ENCODE measurements at regions not wholly inside any gene's neighbourhood (a gene's known extent, or its start where the extent isn't known, plus 50 kb on each side); places are given as distances from the start of the nearest gene placed in this dataset.

- no peak for DNase-seq (ENCODE audit: extremely low spot score)
- CTCF ChIA-PET: no interaction called here
- TF ChIP-seq CTCF (IDR thresholded peaks at IDR 0.05; ENCODE audit: control extremely low read depth, extremely low read depth, low read depth, missing control alignments): no peak
- POLR2A ChIA-PET: no interaction called here
Measured at GRCh38 chr14:98156411-98156810, 1115.6 kb downstream of the BCL11B start.

GRCh38 chr14:98160901-98161300 lies 1111.1 kb downstream of the BCL11B start:
- POLR2A ChIA-PET: no interaction called here

GRCh38 chr14:98161356-98161755 lies 1110.6 kb downstream of the BCL11B start:
- ChIA-PET CTCF (no interaction called here), POLR2A (no interaction called here)
- TF ChIP-seq CTCF (IDR thresholded peaks at IDR 0.05; ENCODE audit: control extremely low read depth, extremely low read depth, low read depth, missing control alignments): no peak
- no peak for DNase-seq (ENCODE audit: extremely low spot score)

More at GRCh38 chr14:98160901-98161300, 1111.1 kb downstream of the BCL11B start:
- CTCF ChIA-PET: no interaction called here
- DNase-seq (ENCODE audit: extremely low spot score): no peak
- TF ChIP-seq CTCF (IDR thresholded peaks at IDR 0.05; ENCODE audit: control extremely low read depth, extremely low read depth, low read depth, missing control alignments): no peak

GRCh38 chr14:98162856-98163805 lies 1108.9 kb downstream of the BCL11B start:
- POLR2A ChIA-PET: no interaction called here
- CTCF ChIA-PET: no interaction called here
- DNase-seq (ENCODE audit: extremely low spot score): no peak
- TF ChIP-seq CTCF (IDR thresholded peaks at IDR 0.05; ENCODE audit: control extremely low read depth, extremely low read depth, low read depth, missing control alignments): no peak

- DNase-seq (ENCODE audit: extremely low spot score): no peak
- ChIA-PET CTCF (no interaction called here), POLR2A (no interaction called here)
- no peak for TF ChIP-seq CTCF (IDR thresholded peaks at IDR 0.05; ENCODE audit: control extremely low read depth, extremely low read depth, low read depth, missing control alignments)
Measured at GRCh38 chr14:98163873-98164272, 1108.1 kb downstream of the BCL11B start.

GRCh38 chr14:98165976-98166375 lies 1106.0 kb downstream of the BCL11B start:
- TF ChIP-seq CTCF (IDR thresholded peaks at IDR 0.05; ENCODE audit: control extremely low read depth, extremely low read depth, low read depth, missing control alignments): no peak

More at GRCh38 chr14:98165976-98166375, 1106.0 kb downstream of the BCL11B start:
- ChIA-PET CTCF (no interaction called here), POLR2A (no interaction called here)
- DNase-seq (ENCODE audit: extremely low spot score): no peak
